NCI-H1436 (cell line): ENCODE measurements at regions not wholly inside any gene's neighbourhood (a gene's known extent, or its start where the extent isn't known, plus 50 kb on each side); places are given as distances from the start of the nearest gene placed in this dataset.
"Not testable (repeated sequence)": the region's sequence is repeated elsewhere in the genome, so short reads cannot be mapped to it uniquely, and the experiment has no call there.

ENCODE experiments used
- DNase-seq: peaks from one replicate; lab custom pipeline; 2025; lab: John Stamatoyannopoulos, UW

GRCh38 chr16:18263046-18263445 is 73.5 kb downstream of the NPIPA8 start:
- not testable (repeated sequence) for DNase-seq

- not testable (repeated sequence) for DNase-seq
Measured at GRCh38 chr16:18261848-18262247, 74.7 kb downstream of the NPIPA8 start.

- not testable (repeated sequence) for DNase-seq
Measured at GRCh38 chr16:18259496-18260176, 76.9 kb downstream of the NPIPA8 start.

GRCh38 chr16:18252943-18253342 is 83.6 kb downstream of the NPIPA8 start:
- DNase-seq, result not testable (repeated sequence)

- DNase-seq, result not testable (repeated sequence)
Measured at GRCh38 chr16:18230505-18230904, 106.0 kb downstream of the NPIPA8 start.

- not testable (repeated sequence) for DNase-seq
Measured at GRCh38 chr16:18222054-18223009, 114.2 kb downstream of the NPIPA8 start.

- not testable (repeated sequence) for DNase-seq
Measured at GRCh38 chr16:18217741-18218140, 118.8 kb downstream of the NPIPA8 start.

GRCh38 chr16:18216814-18217213 is 119.7 kb downstream of the NPIPA8 start:
- DNase-seq, result not testable (repeated sequence)

- not testable (repeated sequence) for DNase-seq
Measured at GRCh38 chr16:18213810-18214209, 122.7 kb downstream of the NPIPA8 start.

- DNase-seq, result not testable (repeated sequence)
Measured at GRCh38 chr16:18211505-18211904, 125.0 kb downstream of the NPIPA8 start.

- DNase-seq, result not testable (repeated sequence)
Measured at GRCh38 chr16:18204786-18205185, 131.8 kb downstream of the NPIPA8 start.

GRCh38 chr16:18204309-18204708 is 132.2 kb downstream of the NPIPA8 start:
- not testable (repeated sequence) for DNase-seq

GRCh38 chr16:18201511-18201910 is 135.0 kb downstream of the NPIPA8 start:
- not testable (repeated sequence) for DNase-seq

GRCh38 chr16:18192389-18192788 is 144.1 kb downstream of the NPIPA8 start:
- not testable (repeated sequence) for DNase-seq

GRCh38 chr16:18190179-18190578 is 146.4 kb downstream of the NPIPA8 start:
- not testable (repeated sequence) for DNase-seq

- not testable (repeated sequence) for DNase-seq
Measured at GRCh38 chr16:18184755-18185154, 151.8 kb downstream of the NPIPA8 start.

GRCh38 chr16:18181028-18181427 is 155.5 kb downstream of the NPIPA8 start:
- not testable (repeated sequence) for DNase-seq

GRCh38 chr16:18173945-18174497 is 162.5 kb downstream of the NPIPA8 start:
- not testable (repeated sequence) for DNase-seq

- DNase-seq, result not testable (repeated sequence)
Measured at GRCh38 chr16:18162293-18162692, 174.2 kb downstream of the NPIPA8 start.

- DNase-seq, result not testable (repeated sequence)
Measured at GRCh38 chr16:18161224-18161623, 175.3 kb downstream of the NPIPA8 start.

GRCh38 chr16:18159185-18159584 is 177.4 kb downstream of the NPIPA8 start:
- not testable (repeated sequence) for DNase-seq

GRCh38 chr16:18157854-18158253 is 178.7 kb downstream of the NPIPA8 start:
- not testable (repeated sequence) for DNase-seq
